Inflammatory macrophage (primary cell): ENCODE measurements at regions not wholly inside any gene's neighbourhood (a gene's known extent, or its start where the extent isn't known, plus 50 kb on each side); places are given as distances from the start of the nearest gene placed in this dataset.
"Not testable (repeated sequence)": the region's sequence is repeated elsewhere in the genome, so short reads cannot be mapped to it uniquely, and the experiment has no call there.

ENCODE experiments used
- DNase-seq, 2 donors: peaks; one replicate each; pipeline ENCODE4 v3.0.0-alpha.2; 2020 to 2022

DNA sequence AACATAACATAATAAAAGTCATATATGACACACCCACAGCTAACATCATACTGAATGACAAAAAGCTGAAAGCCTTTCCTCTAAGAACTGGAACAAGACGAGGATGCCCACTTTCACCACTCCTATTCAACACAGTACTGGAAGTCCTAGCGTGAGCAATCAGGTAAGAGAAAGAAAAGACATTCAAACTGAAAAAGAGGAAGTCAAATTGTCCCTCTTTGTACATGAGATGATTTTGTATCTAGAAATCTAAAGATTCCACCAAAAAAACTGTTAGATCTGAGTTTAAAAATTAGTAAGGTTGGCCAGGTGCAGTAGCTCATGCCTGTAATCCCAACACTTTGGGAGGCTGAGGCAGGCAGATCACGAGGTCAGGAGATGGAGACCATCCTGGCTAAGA is 70.1 kb upstream of the PROKR2 start:
- DNase-seq, result not testable (repeated sequence)

DNA sequence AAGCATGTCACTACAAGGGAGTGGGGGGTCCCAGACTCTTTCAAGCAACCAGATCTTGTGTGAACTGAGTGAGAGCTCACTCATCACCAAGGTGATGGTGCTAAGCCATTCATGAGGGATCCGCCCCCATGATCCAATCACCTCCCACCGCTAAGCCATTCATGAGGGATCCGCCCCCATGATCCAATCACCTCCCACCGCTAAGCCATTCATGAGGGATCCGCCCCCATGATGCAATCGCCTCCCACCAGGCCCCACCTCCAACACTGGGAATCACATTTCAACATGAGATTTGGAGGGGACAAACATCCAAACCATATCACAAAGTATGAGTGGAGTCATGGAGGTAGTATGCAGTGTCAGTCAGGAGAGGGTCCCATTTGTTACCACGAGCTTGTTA is 64.8 kb upstream of the PROKR2 start:
- not testable (repeated sequence) for DNase-seq

DNA sequence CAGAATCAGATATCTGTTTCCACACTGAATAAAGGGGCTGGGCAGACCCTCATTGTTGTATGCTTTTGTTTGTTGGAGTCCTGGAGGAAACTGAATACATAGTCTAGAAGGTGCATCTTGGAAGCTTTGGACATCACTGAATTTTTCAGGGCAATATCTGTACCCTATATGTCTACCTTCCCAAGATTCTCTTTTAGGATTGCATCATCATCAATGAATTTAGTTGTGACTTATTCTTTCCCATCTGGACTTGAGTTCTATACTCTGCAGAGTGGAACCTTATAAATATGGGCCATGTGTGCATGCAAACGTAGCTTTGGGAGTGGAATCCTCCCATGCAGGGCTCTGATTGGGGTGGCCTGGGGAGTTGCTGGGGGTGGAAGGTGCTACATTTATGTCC is 60.7 kb upstream of the PROKR2 start:
- DNase-seq, result no peak

DNA sequence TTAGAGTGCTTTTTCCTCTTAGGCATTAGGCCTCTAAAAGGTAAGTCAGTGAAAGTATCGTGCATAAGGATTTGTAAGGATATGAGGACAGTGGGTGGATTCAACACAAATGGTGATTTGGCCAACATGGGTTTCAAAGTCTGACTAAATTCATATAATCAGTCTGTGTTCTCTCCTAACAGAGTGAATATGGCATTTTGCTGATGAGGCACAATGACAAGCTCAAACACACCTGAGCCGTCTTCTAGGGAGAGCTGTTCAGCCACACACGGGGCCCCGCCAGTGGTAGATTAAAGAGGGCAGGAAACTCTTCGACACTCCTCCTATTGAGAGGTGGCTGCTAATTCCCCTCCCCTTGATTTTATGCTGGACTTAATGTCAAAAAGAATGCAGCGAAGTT is 59.5 kb upstream of the PROKR2 start:
- no peak for DNase-seq

DNA sequence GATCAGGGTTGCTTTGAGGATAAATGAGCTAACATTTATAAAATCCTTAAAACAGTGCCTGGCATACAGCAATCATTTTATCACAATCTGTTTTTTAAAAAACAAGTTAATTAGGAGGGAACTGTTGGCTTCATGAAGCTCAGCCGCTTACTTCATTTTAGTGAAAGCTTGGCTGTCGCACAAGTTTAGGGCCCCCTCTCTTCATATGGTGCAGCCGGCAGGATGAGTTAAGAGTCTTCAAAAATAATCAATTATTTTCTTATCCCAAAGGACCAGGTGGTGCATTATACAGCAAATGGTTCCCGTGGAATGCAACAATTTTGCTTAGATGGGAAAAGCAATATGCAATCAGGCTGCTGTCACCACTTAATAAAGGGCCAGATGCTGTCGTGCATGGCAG is 57.4 kb upstream of the PROKR2 start:
- no peak for DNase-seq

DNA sequence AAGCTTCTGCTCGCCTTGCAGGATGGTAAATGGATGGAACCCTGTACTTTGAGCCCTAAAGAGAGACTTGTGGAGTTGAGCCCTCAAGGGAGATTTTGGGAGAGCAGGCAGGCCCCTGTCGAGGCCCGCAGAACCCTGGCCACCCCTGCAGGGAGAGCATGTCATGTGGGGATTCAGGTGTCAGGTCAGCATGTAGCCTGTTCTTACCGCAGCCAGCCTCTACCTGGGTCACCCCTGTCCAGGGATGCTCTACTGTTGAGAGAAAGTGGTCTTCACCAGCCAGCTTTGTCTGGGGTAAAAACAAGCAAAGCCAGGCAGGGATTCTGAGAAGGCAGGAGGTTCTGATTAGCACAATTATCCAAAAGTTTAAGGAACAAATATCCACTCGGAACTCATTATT is 55.6 kb upstream of the PROKR2 start:
- no peak for DNase-seq

DNA sequence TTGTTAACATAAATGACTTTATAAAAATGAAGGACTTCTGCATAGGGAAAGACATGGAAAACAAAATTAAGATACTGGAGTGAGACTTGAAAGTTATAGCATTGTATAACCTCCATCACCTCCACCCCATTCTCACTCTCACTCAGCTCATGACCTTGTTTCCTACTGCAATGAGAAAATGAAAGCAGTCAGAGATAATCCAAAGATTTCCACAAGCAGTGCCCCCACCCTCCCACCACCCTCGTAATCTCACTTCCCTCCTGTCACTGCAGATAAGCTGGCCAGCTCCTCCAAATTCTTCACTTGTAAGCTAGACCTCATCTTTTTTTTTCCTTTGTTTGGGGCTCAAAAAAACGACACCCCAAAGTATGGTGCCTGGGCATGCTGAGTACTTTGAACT is 52.9 kb upstream of the PROKR2 start:
- peak in 1 of 2 donors; percentile 17 for DNase-seq
